ENCODE measurements at regions not wholly inside any gene's neighbourhood (a gene's known extent, or its start where the extent isn't known, plus 50 kb on each side); places are given as distances from the start of the nearest gene placed in this dataset.

DNA sequence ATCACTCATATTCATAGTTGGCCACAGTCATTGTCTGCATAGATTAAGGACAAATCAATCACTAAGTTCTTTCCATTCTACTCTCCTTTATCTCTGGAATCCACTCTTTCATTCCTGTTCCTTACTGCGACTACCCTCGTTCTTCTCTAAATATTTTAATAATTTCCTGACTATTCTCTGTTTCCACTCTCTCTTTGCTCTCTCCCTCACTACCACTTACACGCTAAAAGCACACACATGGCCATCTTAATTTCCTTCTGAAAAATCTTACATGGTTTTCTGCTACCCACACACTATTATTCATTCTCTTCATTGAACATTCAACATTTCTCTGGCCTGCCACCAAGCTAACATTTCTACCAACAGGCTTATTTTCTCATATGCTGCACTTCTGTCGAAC is 279.6 kb upstream of the PLSCR5 start:
- H3K36me3 ChIP-seq (ENCODE audit: insufficient read depth, low read length) = no peaks in the 10 kb centered on the region
- H3K9ac ChIP-seq (ENCODE audit: low read depth, low read length, poor library complexity, severe bottlenecking) = no peak overlapping the region
- no peaks in the 10 kb centered on the region for H3F3A ChIP-seq (ENCODE audit: low read depth)
- H4K20me1 ChIP-seq (ENCODE audit: insufficient read depth, low read length, poor library complexity, severe bottlenecking) = no peaks in the 10 kb centered on the region
- TF ChIP-seq CTCF (conservative IDR thresholded peaks at IDR 0.05; ENCODE audit: low read length) (no peak), EZH2phosphoT487 (IDR thresholded peaks at IDR 0.05; ENCODE audit: borderline replicate concordance) (no peak)
- H3K4me2 ChIP-seq (ENCODE audit: low read depth, low read length, poor library complexity, severe bottlenecking) = no peak overlapping the region
- no peaks in the 10 kb centered on the region for H3K4me1 ChIP-seq (ENCODE audit: insufficient read depth, low read length, poor library complexity, severe bottlenecking)
- no peaks in the 10 kb centered on the region for H3K27me3 ChIP-seq (ENCODE audit: insufficient read depth, low read length, poor library complexity, severe bottlenecking)
- no peaks in the 10 kb centered on the region for H3K79me2 ChIP-seq (ENCODE audit: insufficient read depth, low read length)
- no peaks in the 10 kb centered on the region for H3K9me2 ChIP-seq (replicated peaks; ENCODE audit: low read depth, low read length)
- H3K9me3 ChIP-seq (ENCODE audit: insufficient read depth, low read depth, low read length) = no peaks in the 10 kb centered on the region
- H3K4me3 ChIP-seq (ENCODE audit: low read length, poor library complexity, severe bottlenecking) = no peak overlapping the region
- H2AFZ ChIP-seq (ENCODE audit: low read length) = no peak overlapping the region

GRCh38 chr3:146884296-146884695 is 279.1 kb upstream of the PLSCR5 start:
- H3K4me1 ChIP-seq (ENCODE audit: insufficient read depth, low read length, poor library complexity, severe bottlenecking) = no peaks in the 10 kb centered on the region
- H3F3A ChIP-seq (ENCODE audit: low read depth) = no peaks in the 10 kb centered on the region
- H3K79me2 ChIP-seq (ENCODE audit: insufficient read depth, low read length) = no peaks in the 10 kb centered on the region
- no peaks in the 10 kb centered on the region for H4K20me1 ChIP-seq (ENCODE audit: insufficient read depth, low read length, poor library complexity, severe bottlenecking)
- no peak overlapping the region for H3K4me3 ChIP-seq (ENCODE audit: low read length, poor library complexity, severe bottlenecking)
- no peaks in the 10 kb centered on the region for H3K9me3 ChIP-seq (ENCODE audit: insufficient read depth, low read depth, low read length)
- no peak overlapping the region for H3K9ac ChIP-seq (ENCODE audit: low read depth, low read length, poor library complexity, severe bottlenecking)
- no peak overlapping the region for H2AFZ ChIP-seq (ENCODE audit: low read length)
- no peaks in the 10 kb centered on the region for H3K36me3 ChIP-seq (ENCODE audit: insufficient read depth, low read length)
- H3K4me2 ChIP-seq (ENCODE audit: low read depth, low read length, poor library complexity, severe bottlenecking) = no peak overlapping the region
- TF ChIP-seq EZH2phosphoT487 (IDR thresholded peaks at IDR 0.05; ENCODE audit: borderline replicate concordance) (no peak), CTCF (conservative IDR thresholded peaks at IDR 0.05; ENCODE audit: low read length) (no peak)
- no peaks in the 10 kb centered on the region for H3K9me2 ChIP-seq (replicated peaks; ENCODE audit: low read depth, low read length)
- H3K27me3 ChIP-seq (ENCODE audit: insufficient read depth, low read length, poor library complexity, severe bottlenecking) = no peaks in the 10 kb centered on the region

GRCh38 chr3:146883288-146883687 is 278.1 kb upstream of the PLSCR5 start:
- H3K4me3 ChIP-seq (ENCODE audit: low read length, poor library complexity, severe bottlenecking) = no peak overlapping the region
- H3K9me3 ChIP-seq (ENCODE audit: insufficient read depth, low read depth, low read length) = no peaks in the 10 kb centered on the region
- no peaks in the 10 kb centered on the region for H3K27me3 ChIP-seq (ENCODE audit: insufficient read depth, low read length, poor library complexity, severe bottlenecking)
- H3K36me3 ChIP-seq (ENCODE audit: insufficient read depth, low read length) = no peaks in the 10 kb centered on the region
- no peaks in the 10 kb centered on the region for H3K9me2 ChIP-seq (replicated peaks; ENCODE audit: low read depth, low read length)
- H3K4me2 ChIP-seq (ENCODE audit: low read depth, low read length, poor library complexity, severe bottlenecking) = no peak overlapping the region
- H3K79me2 ChIP-seq (ENCODE audit: insufficient read depth, low read length) = no peaks in the 10 kb centered on the region
- H2AFZ ChIP-seq (ENCODE audit: low read length) = no peak overlapping the region
- no peaks in the 10 kb centered on the region for H4K20me1 ChIP-seq (ENCODE audit: insufficient read depth, low read length, poor library complexity, severe bottlenecking)
- no peaks in the 10 kb centered on the region for H3K4me1 ChIP-seq (ENCODE audit: insufficient read depth, low read length, poor library complexity, severe bottlenecking)
- TF ChIP-seq CTCF (conservative IDR thresholded peaks at IDR 0.05; ENCODE audit: low read length) = no peak
- TF ChIP-seq EZH2phosphoT487 (IDR thresholded peaks at IDR 0.05; ENCODE audit: borderline replicate concordance) = no peak
- H3F3A ChIP-seq (ENCODE audit: low read depth) = no peaks in the 10 kb centered on the region
- H3K9ac ChIP-seq (ENCODE audit: low read depth, low read length, poor library complexity, severe bottlenecking) = no peak overlapping the region
